CD4-positive, alpha-beta T cell (primary cell): ENCODE measurements at regions not wholly inside any gene's neighbourhood (a gene's known extent, or its start where the extent isn't known, plus 50 kb on each side); places are given as distances from the start of the nearest gene placed in this dataset.

Experiments
- ATAC-seq: fragments of 200-7000 bp; cut with Tn5 transposase; one replicate; pipeline ENCODE4 v1.10.0; 2022; ENCODE audit warnings: mild to moderate bottlenecking; ENCODE audit not compliant: poor library complexity
- CTCF ChIA-PET: fragments of 350-600 bp; sonication (Branson Sonifier 250); formaldehyde crosslinking; loops from one replicate; lab custom pipeline; 2021; ENCODE audit warnings: antibody characterized with exemption, inconsistent platforms; lab: Charles Lee
- POLR2A ChIA-PET: fragments of 350-600 bp; sonication (Branson Sonifier 250); formaldehyde crosslinking; loops from one replicate; lab custom pipeline; 2021; ENCODE audit warnings: antibody characterized with exemption, inconsistent platforms; lab: Charles Lee
- DNase-seq, 14 experiments: peaks; one replicate each; pipeline ENCODE4 v3.0.0-alpha.2; 2013 to 2020; ENCODE audit warnings: mixed read lengths in 2 of 14
- H3K27ac ChIP-seq, 2 donors: one replicate each; pipeline versions ENCODE4 v1.5.1 to v1.7.0; 2013; ENCODE audit warnings: low read length in 2 of 2, low read depth in 1 of 2, mild to moderate bottlenecking in 1 of 2
- H3K27me3 ChIP-seq, 2 experiments: 1 replicate in 1 of 2; 2 replicates in 1 of 2; pipeline versions ENCODE4 v1.6.1 to v1.7.0; 2013; ENCODE audit warnings: low read length in 2 of 2, control low read depth in 1 of 2, mild to moderate bottlenecking in 1 of 2, moderate library complexity in 1 of 2; ENCODE audit not compliant: insufficient read depth in 2 of 2, control insufficient read depth in 1 of 2
- H3K36me3 ChIP-seq: one replicate; pipeline ENCODE4 v1.6.1; 2013; ENCODE audit warnings: low read length, control low read depth; ENCODE audit not compliant: insufficient read depth
- H3K4me1 ChIP-seq: one replicate; pipeline ENCODE4 v1.6.1; 2013; ENCODE audit warnings: low read length, control low read depth; ENCODE audit not compliant: insufficient read depth
- H3K4me3 ChIP-seq: one replicate; pipeline ENCODE4 v1.5.1; 2013; ENCODE audit warnings: mild to moderate bottlenecking, low read length, moderate library complexity
- H3K9me3 ChIP-seq, 2 experiments: 1 replicate in 1 of 2; 2 replicates in 1 of 2; pipeline versions ENCODE4 v1.6.1 to v1.7.0; 2013; ENCODE audit warnings: low read length in 2 of 2, mild to moderate bottlenecking in 2 of 2, control low read depth in 1 of 2, moderate library complexity in 1 of 2; ENCODE audit not compliant: control insufficient read depth in 1 of 2, insufficient read depth in 1 of 2
- H3K27ac Mint-ChIP-seq: one replicate; pipeline ENCODE4 v1.8.0; 2020; ENCODE audit warnings: mixed read lengths
- H3K27me3 Mint-ChIP-seq: one replicate; pipeline ENCODE4 v1.8.0; 2021; ENCODE audit warnings: mixed read lengths
- H3K36me3 Mint-ChIP-seq: one replicate; pipeline ENCODE4 v1.8.0; 2021; ENCODE audit warnings: low read depth, mixed read lengths
- H3K4me1 Mint-ChIP-seq: one replicate; pipeline ENCODE4 v1.8.0; 2021; ENCODE audit warnings: low read depth, mixed read lengths
- H3K4me3 Mint-ChIP-seq: one replicate; pipeline ENCODE4 v1.8.0; 2020; ENCODE audit warnings: mild to moderate bottlenecking, mixed read lengths
- H3K9me3 Mint-ChIP-seq: one replicate; pipeline ENCODE4 v1.8.0; 2020; ENCODE audit warnings: mixed read lengths
- intact Hi-C, 2 experiments: fragments of 100-400 bp; cut with DNase I in 1 of 2; cut with micrococcal nuclease in 1 of 2; formaldehyde crosslinking; loops; one replicate each; pipeline versions ENCODE4 v1.15.1 to v1.9.0; 2023 to 2025; cut with DNase I, micrococcal nuclease
- TF ChIP-seq, protein P1 (sequence below): fragments of 200-600 bp; IDR thresholded peaks from one replicate; pipeline ENCODE4 v1.8.0; 2022; ENCODE audit warnings: antibody characterized with exemption, mild to moderate bottlenecking

DNA sequence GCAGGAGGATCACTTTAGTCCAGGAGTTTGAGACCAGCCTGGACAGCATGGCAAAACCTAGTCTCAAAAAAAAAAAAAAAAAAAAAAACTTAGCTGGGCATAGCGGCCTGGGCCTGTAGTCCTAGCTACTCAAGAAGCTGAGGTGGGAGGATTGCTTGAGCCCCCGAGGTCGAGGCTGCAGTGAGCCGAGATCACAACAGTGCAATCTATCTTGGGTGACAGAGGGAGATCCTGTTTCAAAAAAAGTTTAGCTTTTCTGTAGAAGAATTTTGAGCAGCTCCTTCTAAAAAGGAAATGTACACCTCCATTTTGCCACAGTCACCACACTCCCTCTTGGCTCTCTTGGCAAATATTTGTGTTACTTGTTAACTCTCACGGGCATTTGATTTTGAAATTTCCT is 505.8 kb downstream of the DOK5 start:
- peaks cover 3% of the 10 kb centered on the region for H3K9me3 Mint-ChIP-seq
- Histone ChIP-seq H3K4me1 (no peaks in the 10 kb centered on the region), H3K27ac (no peak overlapping the region), H3K4me3 (no peak overlapping the region), H3K9me3 (no peaks in the 10 kb centered on the region), H3K27me3 (no peaks in the 10 kb centered on the region), H3K36me3 (no peaks in the 10 kb centered on the region)
- no peak overlapping the region for H3K4me3 Mint-ChIP-seq
- intact Hi-C loops, result loop anchor here in 1 of 2 experiments (10.0 kb wide), 1 partner anchor 56 kb away; no protein-coding TSS in a partner anchor
- ATAC-seq (no peak), DNase-seq (no peak)
- H3K27me3 Mint-ChIP-seq, result no peaks in the 10 kb centered on the region
- CTCF ChIA-PET, result interaction anchor here (0.6 kb wide), 1 partner anchor 11 kb away, joined by 3 read pairs; no protein-coding TSS in a partner anchor
- no peak overlapping the region for H3K27ac Mint-ChIP-seq
- H3K4me1 Mint-ChIP-seq, result no peaks in the 10 kb centered on the region
- POLR2A ChIA-PET, result interaction anchor here (0.6 kb wide), 2 partner anchors 51 to 211 kb away, joined by 3 read pairs; no protein-coding TSS in a partner anchor
- no peaks in the 10 kb centered on the region for H3K36me3 Mint-ChIP-seq
- TF ChIP-seq, protein P1, sequence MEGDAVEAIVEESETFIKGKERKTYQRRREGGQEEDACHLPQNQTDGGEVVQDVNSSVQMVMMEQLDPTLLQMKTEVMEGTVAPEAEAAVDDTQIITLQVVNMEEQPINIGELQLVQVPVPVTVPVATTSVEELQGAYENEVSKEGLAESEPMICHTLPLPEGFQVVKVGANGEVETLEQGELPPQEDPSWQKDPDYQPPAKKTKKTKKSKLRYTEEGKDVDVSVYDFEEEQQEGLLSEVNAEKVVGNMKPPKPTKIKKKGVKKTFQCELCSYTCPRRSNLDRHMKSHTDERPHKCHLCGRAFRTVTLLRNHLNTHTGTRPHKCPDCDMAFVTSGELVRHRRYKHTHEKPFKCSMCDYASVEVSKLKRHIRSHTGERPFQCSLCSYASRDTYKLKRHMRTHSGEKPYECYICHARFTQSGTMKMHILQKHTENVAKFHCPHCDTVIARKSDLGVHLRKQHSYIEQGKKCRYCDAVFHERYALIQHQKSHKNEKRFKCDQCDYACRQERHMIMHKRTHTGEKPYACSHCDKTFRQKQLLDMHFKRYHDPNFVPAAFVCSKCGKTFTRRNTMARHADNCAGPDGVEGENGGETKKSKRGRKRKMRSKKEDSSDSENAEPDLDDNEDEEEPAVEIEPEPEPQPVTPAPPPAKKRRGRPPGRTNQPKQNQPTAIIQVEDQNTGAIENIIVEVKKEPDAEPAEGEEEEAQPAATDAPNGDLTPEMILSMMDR, result no peak

DNA sequence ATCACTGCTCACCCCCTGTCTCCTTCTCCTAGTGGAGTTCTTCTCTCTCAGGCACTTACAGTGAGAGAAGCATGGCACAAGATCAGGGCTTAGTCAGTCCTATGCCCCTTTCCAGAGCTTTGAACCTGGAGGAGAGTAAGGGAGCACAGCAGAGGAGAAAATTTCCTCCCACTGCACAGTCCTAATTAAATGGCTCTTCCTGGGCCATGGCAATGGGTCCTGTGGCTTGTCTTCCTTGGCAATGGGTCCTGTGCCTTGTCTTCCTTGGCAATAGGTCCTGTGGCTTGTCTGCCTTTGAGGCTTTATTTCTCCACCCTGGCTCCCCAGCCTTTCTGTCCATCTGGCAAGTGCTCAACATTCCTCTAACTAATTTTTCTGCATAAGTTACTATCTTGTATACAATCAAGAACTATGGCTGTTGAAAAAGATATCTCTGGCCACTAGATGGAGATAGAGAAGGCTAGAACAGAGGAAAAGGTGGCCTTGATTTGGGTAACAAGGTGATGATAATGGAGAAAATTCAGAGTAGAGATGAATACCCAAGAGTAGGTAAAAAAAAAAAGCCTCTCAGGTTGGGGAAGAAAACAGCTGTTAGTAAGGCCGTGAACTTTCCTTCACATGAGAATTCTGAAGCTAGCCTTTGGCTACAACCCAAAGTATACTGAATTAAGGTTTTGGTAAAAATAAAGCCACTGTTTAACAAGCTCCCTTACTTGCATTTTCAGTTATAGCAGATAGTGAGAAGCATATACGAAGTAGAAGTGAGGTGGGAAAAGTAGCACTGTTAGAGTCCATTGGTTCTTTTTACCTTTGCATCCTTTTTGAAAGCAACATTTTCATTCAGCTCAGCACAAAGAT is 504.9 kb downstream of the DOK5 start:
- ChIA-PET POLR2A (no interaction called here), CTCF (no interaction called here)
- Histone ChIP-seq H3K27ac (no peak overlapping the region), H3K4me1 (no peaks in the 10 kb centered on the region), H3K4me3 (no peak overlapping the region), H3K27me3 (no peaks in the 10 kb centered on the region), H3K36me3 (no peaks in the 10 kb centered on the region), H3K9me3 (no peaks in the 10 kb centered on the region)
- Mint-ChIP-seq H3K9me3 (peaks cover 7% of the 10 kb centered on the region), H3K4me1 (no peaks in the 10 kb centered on the region), H3K27ac (no peak overlapping the region), H3K27me3 (no peaks in the 10 kb centered on the region), H3K4me3 (no peak overlapping the region), H3K36me3 (no peaks in the 10 kb centered on the region)
- intact Hi-C loops, result loop anchor here in 1 of 2 experiments (10.0 kb wide), 1 partner anchor 56 kb away; no protein-coding TSS in a partner anchor
- TF ChIP-seq, protein P1, result no peak
- ATAC-seq (no peak), DNase-seq (no peak)

DNA sequence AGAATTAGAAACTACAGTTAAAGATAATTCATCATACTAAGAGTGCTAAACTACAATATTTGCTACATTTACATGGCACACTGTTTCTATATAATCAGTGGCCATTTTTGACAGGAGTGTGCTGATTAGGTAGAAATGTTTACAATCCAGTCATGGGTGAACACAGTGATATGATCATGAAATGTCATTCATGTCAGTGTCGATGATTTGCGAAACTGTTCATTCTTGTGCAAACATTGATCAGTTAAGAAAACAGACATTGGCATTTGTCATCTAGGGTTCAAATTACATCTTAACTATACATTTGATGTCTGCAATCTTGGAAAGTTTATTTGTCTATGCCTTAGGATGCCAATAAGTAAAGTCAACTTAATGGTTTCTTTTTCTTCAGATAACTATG is 474.9 kb downstream of the DOK5 start:
- Histone ChIP-seq H3K27me3 (no peaks in the 10 kb centered on the region), H3K4me3 (no peak overlapping the region), H3K9me3 (peaks cover 0 to under 1% of the 10 kb centered on the region in 2 experiments), H3K4me1 (no peaks in the 10 kb centered on the region), H3K36me3 (no peaks in the 10 kb centered on the region), H3K27ac (no peak overlapping the region)
- Mint-ChIP-seq H3K4me3 (no peak overlapping the region), H3K9me3 (peaks cover 3% of the 10 kb centered on the region), H3K36me3 (no peaks in the 10 kb centered on the region), H3K27me3 (no peaks in the 10 kb centered on the region), H3K4me1 (no peaks in the 10 kb centered on the region), H3K27ac (no peak overlapping the region)
- intact Hi-C loops, result no loop called here
- POLR2A ChIA-PET, result no interaction called here
- DNase-seq, result no peak
- ATAC-seq, result no peak
- TF ChIP-seq, protein P1, result no peak
- CTCF ChIA-PET, result no interaction called here
